T-helper 1 cell (primary cell): ENCODE measurements at regions not wholly inside any gene's neighbourhood (a gene's known extent, or its start where the extent isn't known, plus 50 kb on each side); places are given as distances from the start of the nearest gene placed in this dataset.

Source experiments
- DNase-seq, 5 donors: peaks; one replicate each; pipeline ENCODE4 v3.0.0-alpha.2; 2012 to 2020

DNA sequence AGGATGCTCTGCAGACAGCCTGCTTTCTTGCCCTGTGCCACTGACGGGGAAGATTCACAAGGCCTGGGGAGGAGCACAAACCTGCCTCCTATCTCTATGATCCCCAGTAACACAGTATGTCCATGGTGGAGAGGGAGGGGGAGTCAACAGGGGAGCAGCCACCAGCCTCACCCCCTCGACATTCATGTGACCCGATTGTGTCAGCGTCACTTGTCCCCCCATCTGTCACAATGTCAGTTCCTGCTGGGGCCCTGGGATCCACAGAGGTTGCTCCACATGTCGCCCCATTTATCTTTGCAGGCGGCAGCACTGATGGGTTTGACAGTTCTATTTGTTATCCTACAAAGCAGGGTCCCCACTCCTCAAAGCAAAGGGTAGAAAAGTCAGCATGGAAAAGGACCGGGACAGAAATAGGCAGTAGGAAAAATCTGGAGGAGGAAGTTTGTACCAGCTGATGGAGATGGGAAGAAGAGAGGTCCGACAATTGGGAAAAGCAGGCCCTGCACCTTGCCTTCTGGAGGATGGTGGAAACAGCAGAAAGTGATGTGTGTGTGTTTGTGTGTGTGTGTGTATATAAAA lies 130.9 kb downstream of the SEC16B start:
- no peak for DNase-seq

DNA sequence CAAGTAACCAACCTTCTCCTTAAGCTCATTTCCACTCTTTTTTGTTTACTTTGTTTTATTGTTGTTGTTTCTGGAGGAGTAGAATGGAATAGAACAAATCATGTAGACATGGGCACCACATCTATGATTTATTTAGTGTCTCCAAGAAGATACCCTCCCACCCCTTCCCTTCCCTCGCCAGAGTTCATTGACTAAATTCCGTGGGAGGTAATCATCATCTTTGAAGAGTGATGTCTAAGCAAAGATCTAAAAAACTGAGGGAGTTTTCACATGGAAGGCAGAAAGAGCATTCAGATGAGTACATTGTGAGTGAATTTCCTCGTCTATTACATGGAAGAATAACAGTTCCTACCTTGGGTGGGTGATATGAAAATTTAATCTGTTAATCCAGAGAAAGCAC lies 136.2 kb downstream of the SEC16B start:
- DNase-seq, result no peak

DNA sequence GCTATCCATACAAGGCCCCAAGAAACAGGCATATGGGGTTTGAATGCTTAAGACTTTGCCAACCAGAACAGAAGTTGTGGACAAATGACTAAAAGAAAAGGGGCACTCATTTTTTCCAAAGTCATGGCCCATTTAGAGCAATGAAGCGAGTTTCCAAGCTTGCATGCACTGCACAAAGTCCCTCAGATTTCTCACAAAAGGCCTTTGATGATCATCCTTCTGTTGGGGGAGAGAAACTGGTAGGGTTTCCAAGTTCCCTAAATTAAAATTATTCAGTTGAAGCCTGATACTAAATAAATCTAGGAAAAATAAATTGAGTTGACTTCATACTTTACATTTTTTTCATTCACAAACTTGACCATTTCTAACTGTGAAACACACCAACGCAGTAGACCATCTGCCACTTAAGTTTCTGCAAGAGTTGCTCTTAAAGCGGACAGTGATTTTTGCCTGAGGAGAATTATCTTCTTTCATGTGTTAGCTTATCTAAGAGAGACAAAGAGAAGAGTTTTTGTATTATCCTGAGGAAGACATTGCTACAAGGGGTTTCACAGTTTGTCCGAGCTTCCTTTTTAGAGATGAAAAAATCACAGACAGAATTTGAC lies 139.2 kb downstream of the SEC16B start:
- no peak for DNase-seq

DNA sequence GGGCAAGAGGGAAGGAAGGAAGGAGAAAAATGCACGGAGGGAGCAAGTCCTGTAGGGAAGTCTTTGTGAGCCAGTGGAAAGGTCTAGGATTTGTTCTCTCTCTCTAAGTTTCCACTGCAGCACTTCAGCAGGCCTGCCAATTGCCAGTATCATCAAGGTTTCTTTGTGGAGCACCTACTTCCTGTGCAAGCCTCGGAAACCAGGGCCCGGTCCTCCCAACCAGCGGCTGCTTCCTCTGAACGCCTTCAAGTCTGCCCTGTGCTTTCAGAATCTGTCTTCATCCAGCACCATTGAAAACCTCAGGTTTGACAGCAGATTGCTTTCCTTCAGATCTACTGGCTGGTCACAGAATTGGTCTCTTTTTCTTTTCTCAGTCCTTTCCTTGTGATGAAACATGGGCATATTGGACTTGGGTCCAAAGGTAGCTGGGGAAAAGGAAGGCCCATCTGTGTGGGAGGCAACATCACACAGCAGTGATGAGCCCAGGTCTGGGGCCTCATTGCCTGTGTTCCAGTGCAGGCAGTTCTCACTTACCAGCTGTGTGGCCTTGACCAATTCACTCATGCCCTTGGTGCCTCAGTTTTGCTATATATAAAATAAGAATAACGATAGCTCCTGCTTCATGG lies 144.5 kb downstream of the SEC16B start:
- DNase-seq, result no peak

DNA sequence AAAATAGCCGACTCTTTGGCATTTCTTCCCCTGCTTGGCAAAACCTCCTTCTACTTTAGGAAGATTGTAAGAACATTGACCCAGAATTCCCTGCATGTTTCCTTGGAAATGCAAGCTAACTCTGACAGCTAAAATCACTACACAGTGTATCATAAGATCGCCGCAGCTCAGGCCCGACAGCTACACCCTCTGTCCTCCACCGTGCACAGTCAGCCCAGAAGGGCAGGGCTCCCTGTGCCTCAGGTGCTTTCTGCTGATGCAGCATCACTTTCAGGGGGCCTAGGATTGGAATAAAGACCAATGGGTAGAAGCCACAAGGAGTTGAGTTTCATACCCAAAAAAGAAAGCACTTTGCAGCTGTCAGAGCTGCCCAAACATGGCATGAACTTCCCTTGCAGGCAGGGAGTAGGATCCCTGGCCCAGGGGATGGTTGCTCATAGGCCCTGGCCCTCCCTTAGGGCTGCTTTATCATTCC lies 145.3 kb downstream of the SEC16B start:
- no peak for DNase-seq

- DNase-seq, result no peak
Measured at GRCh38 chr1:177820213-177820612, 149.6 kb downstream of the SEC16B start.

- DNase-seq, result no peak
Measured at GRCh38 chr1:177817937-177818875, 151.7 kb downstream of the SEC16B start.

GRCh38 chr1:177812650-177813049 lies 157.2 kb downstream of the SEC16B start:
- no peak for DNase-seq

DNA sequence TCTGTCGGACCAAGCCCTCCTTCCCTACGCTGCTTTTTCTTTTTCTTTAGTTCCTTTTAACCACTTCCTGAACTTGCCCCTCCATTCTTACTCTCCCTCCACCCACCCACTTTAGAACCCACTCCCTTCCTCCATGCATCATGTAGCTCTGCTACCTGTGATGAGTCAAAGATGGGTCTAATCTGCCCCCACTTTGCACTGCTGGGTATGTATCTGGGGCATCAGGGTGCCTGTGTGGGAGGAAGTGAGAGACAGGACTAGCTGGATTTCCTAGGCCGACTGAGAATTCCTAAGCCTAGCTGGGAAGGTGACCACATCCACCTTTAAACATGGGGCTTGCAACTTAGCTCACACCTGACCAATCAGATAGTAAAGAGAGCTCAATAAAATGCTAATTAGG lies 157.7 kb downstream of the SEC16B start:
- DNase-seq, result no peak

DNA sequence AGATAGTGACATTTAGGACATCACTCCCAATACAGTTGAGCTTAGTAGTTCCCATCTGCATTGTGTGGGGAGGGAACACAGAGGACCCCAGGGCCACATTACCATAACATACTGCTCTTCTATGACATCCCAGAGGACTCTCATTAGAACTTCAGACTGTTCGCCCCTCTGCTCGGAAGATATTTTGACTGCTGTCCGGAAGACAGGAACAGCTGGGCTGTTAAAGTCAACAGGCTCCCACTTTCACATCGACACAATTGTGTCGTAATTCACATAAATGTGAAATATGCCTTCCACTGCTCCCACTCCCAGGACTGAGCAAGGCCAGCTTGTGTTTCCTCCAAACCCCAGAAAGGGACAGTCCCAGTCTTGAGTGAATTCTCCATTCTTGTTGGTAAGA lies 158.4 kb downstream of the SEC16B start:
- DNase-seq, result no peak

- no peak for DNase-seq
Measured at GRCh38 chr1:177809819-177810218, 160.0 kb downstream of the SEC16B start.

GRCh38 chr1:177802304-177802703 lies 167.6 kb downstream of the SEC16B start:
- no peak for DNase-seq

GRCh38 chr1:177801790-177802189 lies 168.1 kb downstream of the SEC16B start:
- DNase-seq, result no peak

DNA sequence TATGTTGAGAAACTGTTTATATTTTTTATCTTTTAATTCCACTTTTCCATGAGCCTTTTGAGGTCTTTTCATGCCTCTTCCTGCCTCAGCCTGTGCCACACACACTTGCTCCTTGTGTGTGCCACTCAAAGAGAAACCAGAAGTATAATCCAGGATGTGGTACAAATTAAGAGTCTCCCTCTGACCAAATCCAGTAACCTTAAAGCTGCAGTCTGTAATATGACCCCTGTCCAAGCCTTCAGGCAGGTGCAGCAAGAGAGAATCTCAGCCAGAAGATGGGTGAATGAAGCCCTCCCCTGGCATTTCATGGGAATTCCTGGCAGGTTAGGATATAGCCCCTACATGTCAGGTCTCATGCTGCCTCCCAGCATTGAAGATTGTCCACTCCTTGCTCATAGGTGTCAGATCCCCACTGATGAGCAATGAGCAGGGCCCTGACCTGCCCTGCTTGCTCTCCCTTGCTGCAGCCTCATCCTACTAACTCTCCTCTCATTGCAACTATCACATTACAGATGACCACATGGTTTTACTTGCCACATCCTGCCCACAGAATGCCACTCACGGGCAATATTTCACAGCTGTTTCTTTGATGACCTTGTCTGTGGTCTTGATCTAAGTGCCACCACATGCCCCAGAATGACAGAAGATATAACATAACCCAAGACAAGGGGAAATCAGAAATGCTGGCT lies 169.3 kb downstream of the SEC16B start:
- DNase-seq, result no peak

- DNase-seq, result no peak
Measured at GRCh38 chr1:177799746-177800145, 170.1 kb downstream of the SEC16B start.

DNA sequence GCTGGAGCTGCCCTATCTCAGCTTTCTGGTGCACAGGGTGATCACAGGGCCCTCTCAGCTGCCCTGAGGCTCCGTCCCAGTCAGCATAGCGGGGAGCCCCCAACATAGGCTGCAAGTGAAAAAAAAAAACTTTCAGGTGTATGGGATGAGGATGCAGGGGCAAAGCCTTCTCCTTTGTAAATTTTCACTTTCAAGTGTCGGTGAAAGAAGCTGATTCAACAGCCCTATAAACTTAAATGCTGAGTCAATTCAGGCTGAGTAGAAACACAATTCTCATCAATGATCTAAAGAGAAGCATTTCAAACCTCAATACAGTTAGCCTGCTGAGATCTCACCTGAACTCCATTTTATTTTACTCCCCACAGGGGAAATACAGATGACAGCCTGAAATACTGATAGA lies 171.2 kb downstream of the SEC16B start:
- DNase-seq, result no peak

DNA sequence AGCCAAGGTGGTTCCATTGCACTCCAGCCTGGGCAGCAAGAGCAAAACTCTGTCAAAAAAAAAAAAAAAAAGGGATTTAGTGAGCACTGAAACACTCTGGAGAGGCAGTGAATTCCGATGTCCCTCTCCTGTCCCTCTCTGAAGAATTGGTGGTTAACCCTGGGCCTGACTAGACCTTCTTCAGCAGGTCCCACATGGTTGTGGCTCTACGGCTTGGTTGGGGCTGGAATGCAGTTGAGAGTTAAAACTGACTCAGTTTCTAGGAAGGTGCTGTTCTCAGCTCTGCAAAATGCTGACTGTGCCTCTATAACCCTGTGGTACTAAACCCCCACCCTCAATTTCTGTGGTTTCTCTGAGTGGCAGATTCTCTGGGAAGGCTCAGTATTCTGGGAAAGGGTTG lies 173.3 kb downstream of the SEC16B start:
- DNase-seq, result no peak

DNA sequence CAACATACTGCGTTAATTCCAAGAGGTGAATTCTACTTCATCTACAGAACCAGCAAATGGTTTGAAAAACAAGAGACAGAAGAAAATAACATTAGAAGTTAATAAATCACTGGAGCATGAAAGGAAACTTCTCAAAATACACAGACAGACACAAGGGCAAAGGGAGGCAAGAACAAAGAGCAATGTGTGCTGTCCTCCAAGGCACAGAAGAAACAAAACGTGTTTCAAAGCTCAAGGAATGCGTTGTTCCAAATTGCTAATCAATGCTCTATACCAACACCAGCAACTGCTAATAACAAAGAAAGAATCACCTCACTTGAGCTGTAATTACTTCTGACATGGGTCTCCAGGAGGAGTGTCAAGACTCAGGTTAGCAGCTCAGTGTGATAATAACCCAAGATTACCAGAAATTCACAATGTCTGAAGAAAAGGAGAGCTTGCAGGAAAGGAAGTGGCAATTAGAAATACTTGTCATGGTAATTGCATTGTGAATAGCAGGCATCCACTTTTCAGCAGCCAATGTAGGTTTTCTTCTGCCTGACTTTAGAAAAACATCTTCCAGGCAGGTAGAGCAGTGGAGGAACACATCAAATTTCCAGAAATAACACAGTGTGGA lies 175.4 kb downstream of the SEC16B start:
- DNase-seq, result no peak

GRCh38 chr1:177793900-177794299 lies 176.0 kb downstream of the SEC16B start:
- no peak for DNase-seq

- no peak for DNase-seq
Measured at GRCh38 chr1:177790566-177790965, 179.3 kb downstream of the SEC16B start.

DNA sequence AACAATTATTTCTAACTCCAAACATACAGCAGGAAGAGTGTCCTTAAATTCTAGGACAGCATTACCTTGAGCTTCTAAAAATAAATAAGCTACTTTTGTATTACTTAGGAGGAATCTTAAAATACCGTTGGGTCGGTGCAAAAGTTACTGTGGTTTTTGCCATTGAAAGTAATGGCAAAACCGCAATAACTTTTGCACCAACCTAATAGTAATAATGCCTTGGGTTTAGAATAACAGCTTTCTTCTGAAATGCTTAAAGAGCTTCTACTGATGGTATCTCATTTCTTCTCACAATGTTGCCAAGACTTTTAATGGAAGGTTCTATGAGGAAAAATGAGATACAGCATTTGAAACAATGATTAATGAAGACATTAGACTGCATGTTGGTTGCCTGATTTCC lies 179.9 kb downstream of the SEC16B start:
- no peak for DNase-seq

DNA sequence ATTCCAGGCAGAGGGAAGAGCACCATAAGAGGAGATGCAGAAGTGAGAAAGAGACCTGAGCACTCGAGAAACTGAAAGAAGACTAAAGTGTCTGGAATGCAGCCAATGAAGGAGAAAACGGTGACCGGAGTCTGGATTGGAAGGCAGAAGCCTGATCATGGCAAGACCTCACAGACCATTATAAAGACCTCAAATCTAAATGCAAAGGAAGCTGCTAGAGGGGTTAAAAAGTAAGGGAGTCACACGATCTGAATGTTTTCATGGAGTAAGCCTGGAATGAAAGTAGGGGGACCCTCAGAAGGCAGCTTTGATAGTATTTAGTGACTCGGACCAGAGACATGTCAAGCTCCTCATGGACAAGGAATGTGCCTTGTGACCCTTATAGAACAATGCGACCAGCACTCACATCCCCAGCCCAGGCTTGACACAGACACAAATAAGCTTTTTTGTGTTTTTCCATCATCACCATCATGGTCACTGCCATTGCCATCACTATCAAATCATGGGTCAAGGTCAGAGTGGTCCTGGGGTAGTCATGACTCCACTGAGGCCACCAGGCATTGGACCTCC lies 183.6 kb downstream of the SEC16B start:
- DNase-seq, result no peak
